H9 (cell line): ENCODE measurements at regions not wholly inside any gene's neighbourhood (a gene's known extent, or its start where the extent isn't known, plus 50 kb on each side); places are given as distances from the start of the nearest gene placed in this dataset.
A peak's percentile ranks its signal among the peaks of the same experiment; 100 is the strongest.

Source experiments
- DNase-seq: peaks from one replicate; pipeline ENCODE4 v3.0.0-alpha.2; 2017
- H2AFZ ChIP-seq: one replicate; pipeline ENCODE4 v1.6.1; 2013; ENCODE audit warnings: mild to moderate bottlenecking, low read length, control low read depth, moderate library complexity
- H2AK5ac ChIP-seq: 2 replicates; pipeline ENCODE4 v1.6.1; 2013; ENCODE audit warnings: low read length, control low read depth, mixed read lengths; ENCODE audit not compliant: insufficient read length
- H2BK120ac ChIP-seq: one replicate; pipeline ENCODE4 v1.6.1; 2013; ENCODE audit warnings: low read depth, mild to moderate bottlenecking, low read length, control low read depth, inconsistent platforms; ENCODE audit not compliant: poor library complexity, severe bottlenecking
- H2BK12ac ChIP-seq: 2 replicates; pipeline ENCODE4 v1.6.1; 2013; ENCODE audit warnings: low read length, control low read depth, mixed read lengths, low read depth; ENCODE audit not compliant: insufficient read length
- H2BK15ac ChIP-seq: 2 replicates; pipeline ENCODE4 v1.6.1; 2013; ENCODE audit warnings: low read depth, low read length, control low read depth
- H2BK20ac ChIP-seq: one replicate; pipeline ENCODE4 v1.6.1; 2013; ENCODE audit warnings: low read depth, mild to moderate bottlenecking, low read length, control low read depth, inconsistent platforms; ENCODE audit not compliant: poor library complexity, severe bottlenecking
- H2BK5ac ChIP-seq: 2 replicates; pipeline ENCODE4 v1.6.1; 2013; ENCODE audit warnings: low read length, control low read depth, mixed read lengths; ENCODE audit not compliant: insufficient read length
- H3K14ac ChIP-seq: 2 replicates; pipeline ENCODE4 v1.6.1; 2013; ENCODE audit warnings: low read length, control low read depth; ENCODE audit not compliant: insufficient read depth
- H3K18ac ChIP-seq: 2 replicates; pipeline ENCODE4 v1.6.1; 2013; ENCODE audit warnings: low read depth, mild to moderate bottlenecking, mixed read lengths, low read length, control low read depth; ENCODE audit not compliant: insufficient read length
- H3K23ac ChIP-seq: 2 replicates; pipeline ENCODE4 v1.6.1; 2013; ENCODE audit warnings: low read length, control low read depth, mixed read lengths, low read depth; ENCODE audit not compliant: insufficient read length
- H3K23me2 ChIP-seq: 2 replicates; pipeline ENCODE4 v1.6.1; 2013; ENCODE audit warnings: low read depth, mild to moderate bottlenecking, mixed read lengths, low read length, control low read depth; ENCODE audit not compliant: insufficient read length, poor library complexity, severe bottlenecking
- H3K27ac ChIP-seq: 2 replicates; pipeline ENCODE4 v1.5.1; 2013; ENCODE audit warnings: low read length, control low read depth, mixed read lengths, low read depth; ENCODE audit not compliant: insufficient read length
- H3K27me3 ChIP-seq: 2 replicates; pipeline ENCODE4 v1.6.1; 2013; ENCODE audit warnings: low read length, control low read depth, inconsistent platforms; ENCODE audit not compliant: insufficient read depth
- H3K4ac ChIP-seq: 2 replicates; pipeline ENCODE4 v1.6.1; 2013; ENCODE audit warnings: low read depth, mild to moderate bottlenecking, control low read depth, inconsistent platforms, low read length, moderate library complexity
- H3K4me1 ChIP-seq: 2 replicates; pipeline ENCODE4 v1.6.1; 2013; ENCODE audit warnings: low read length, control low read depth, inconsistent platforms; ENCODE audit not compliant: insufficient read depth
- H3K4me2 ChIP-seq: 2 replicates; pipeline ENCODE4 v1.6.1; 2013; ENCODE audit warnings: low read length, control low read depth, mixed read lengths; ENCODE audit not compliant: insufficient read length, insufficient read depth
- H3K56ac ChIP-seq: 2 replicates; pipeline ENCODE4 v1.6.1; 2013; ENCODE audit warnings: low read depth, mild to moderate bottlenecking, mixed read lengths, low read length, control low read depth; ENCODE audit not compliant: insufficient read length
- H3K79me1 ChIP-seq: 2 replicates; pipeline ENCODE4 v1.6.1; 2013; ENCODE audit warnings: low read depth, mild to moderate bottlenecking, moderate library complexity, low read length, control low read depth, inconsistent platforms; ENCODE audit not compliant: insufficient read depth, poor library complexity, severe bottlenecking
- H3K79me2 ChIP-seq: 2 replicates; pipeline ENCODE4 v1.6.1; 2013; ENCODE audit warnings: low read length, control low read depth, inconsistent platforms; ENCODE audit not compliant: insufficient read depth
- H3K9ac ChIP-seq: 2 replicates; pipeline ENCODE4 v1.6.1; 2013; ENCODE audit warnings: low read length, control low read depth, mixed read lengths; ENCODE audit not compliant: insufficient read length; ENCODE audit errors: extremely low read depth
- H3K9me3 ChIP-seq: one replicate; pipeline ENCODE4 v1.6.1; 2013; ENCODE audit warnings: low read depth, low read length, inconsistent platforms; ENCODE audit not compliant: control insufficient read depth
- H3T11ph ChIP-seq: one replicate; pipeline ENCODE4 v1.6.1; 2013; ENCODE audit warnings: mild to moderate bottlenecking, low read length, control low read depth, inconsistent platforms
- H4K20me1 ChIP-seq: one replicate; pipeline ENCODE4 v1.6.1; 2013; ENCODE audit not compliant: control insufficient read depth, insufficient read length, insufficient read depth
- H4K5ac ChIP-seq: 2 replicates; pipeline ENCODE4 v1.6.1; 2013; ENCODE audit warnings: low read depth, mild to moderate bottlenecking, mixed read lengths, low read length, control low read depth; ENCODE audit not compliant: insufficient read length
- H4K8ac ChIP-seq: replicated peaks from 2 replicates; pipeline ENCODE4 v1.6.1; 2013; ENCODE audit warnings: low read length, control low read depth, mixed read lengths, low read depth; ENCODE audit not compliant: insufficient read length
- H4K91ac ChIP-seq: 2 replicates; pipeline ENCODE4 v1.6.1; 2013; ENCODE audit warnings: low read depth, mild to moderate bottlenecking, moderate library complexity, mixed read lengths, low read length, control low read depth; ENCODE audit not compliant: insufficient read length
- H3K27ac Mint-ChIP-seq, 3 experiments: 2 replicates in 2 of 3; 3 replicates in 1 of 3; pipeline ENCODE4 v1.8.0; 2020 to 2021; ENCODE audit warnings: mixed read lengths in 3 of 3, mild to moderate bottlenecking in 1 of 3, moderate library complexity in 1 of 3
- H3K27me3 Mint-ChIP-seq: 2 replicates; pipeline ENCODE4 v1.8.0; 2021; ENCODE audit warnings: low read depth, mild to moderate bottlenecking, moderate library complexity, mixed read lengths
- H3K36me3 Mint-ChIP-seq, 3 experiments: 2 replicates in 2 of 3; 3 replicates in 1 of 3; pipeline ENCODE4 v1.8.0; 2020 to 2021; ENCODE audit warnings: low read depth in 3 of 3, mixed read lengths in 3 of 3; ENCODE audit not compliant: insufficient read depth in 1 of 3
- H3K4me1 Mint-ChIP-seq, 2 experiments: 2 replicates each; pipeline ENCODE4 v1.8.0; 2020; ENCODE audit warnings: mixed read lengths in 2 of 2
- H3K4me3 Mint-ChIP-seq, 2 experiments: 2 replicates in 1 of 2; 3 replicates in 1 of 2; pipeline ENCODE4 v1.8.0; 2020 to 2021; ENCODE audit warnings: mild to moderate bottlenecking in 2 of 2, mixed read lengths in 2 of 2, moderate library complexity in 1 of 2
- H3K9me3 Mint-ChIP-seq, 2 experiments: 2 replicates in 1 of 2; 3 replicates in 1 of 2; pipeline ENCODE4 v1.8.0; 2020; ENCODE audit warnings: mild to moderate bottlenecking in 2 of 2, mixed read lengths in 2 of 2, moderate library complexity in 1 of 2
- WGBS: extraction: QIAGEN DNeasy Blood & Tissue Kit; methylation state at CpG from one replicate; pipeline ENCODE4 v1.1.7; 2013; ENCODE audit warnings: missing lambda C conversion rate, low lambda C conversion rate, mixed read lengths; ENCODE audit not compliant: insufficient read length; ENCODE audit errors: extremely low coverage; 5-methylcytosine and 5-hydroxymethylcytosine counted together
- TF ChIP-seq, protein P1 (sequence below): fragments of 200-600 bp; sonication (generic); conservative IDR thresholded peaks from 3 replicates; pipeline ENCODE4 v1.8.0; 2021; ENCODE audit warnings: antibody characterized with exemption, mild to moderate bottlenecking

DNA sequence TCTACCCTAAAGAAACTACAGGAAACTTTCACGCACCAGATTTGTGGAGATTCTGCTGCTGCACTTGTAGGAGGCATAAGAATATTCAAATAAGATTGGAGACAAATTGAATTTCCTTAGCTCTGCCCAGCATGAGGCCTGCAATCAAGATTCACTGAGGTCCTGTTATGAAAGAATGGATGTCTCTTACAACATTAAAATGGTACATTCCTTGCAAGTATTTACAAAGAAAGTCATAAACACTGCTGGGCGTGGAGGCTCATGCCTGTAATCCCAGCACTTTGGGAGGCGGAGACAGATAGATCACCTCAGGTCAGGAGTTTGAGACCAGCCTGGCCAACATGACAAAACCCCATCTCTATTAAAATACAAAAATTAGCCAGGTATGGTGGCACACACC, 74.0 kb upstream of the MAP3K4 start:
- Mint-ChIP-seq H3K9me3 (peaks cover 27 to 37% of the 10 kb centered on the region in 2 experiments), H3K27me3 (peaks cover 5% of the 10 kb centered on the region; the same call in 1 of the 2 replicates), H3K27ac (peak overlapping the region in 1 of 3 experiments; percentile 6; a peak in 1 of 7 replicates), H3K36me3 (peaks cover 12 to 22% (median 12%) of the 10 kb centered on the region in 3 experiments), H3K4me1 (peaks cover 3 to 4% of the 10 kb centered on the region in 2 experiments; a peak in 2 of 4 replicates), H3K4me3 (no peak overlapping the region)
- Histone ChIP-seq H3K23ac (no peak overlapping the region), H4K8ac (no peak overlapping the region), H3K23me2 (no peaks in the 10 kb centered on the region), H3K4me2 (no peak overlapping the region), H2BK20ac (no peak overlapping the region), H4K5ac (no peak overlapping the region), H3K14ac (no peak overlapping the region), H2AK5ac (no peak overlapping the region), H4K91ac (no peak overlapping the region), H2AFZ (no peak overlapping the region), H3K18ac (no peak overlapping the region), H2BK5ac (no peak overlapping the region), H3K4ac (no peak overlapping the region), H3K27ac (no peak overlapping the region), H3T11ph (no peak overlapping the region), H4K20me1 (no peaks in the 10 kb centered on the region), H3K9ac (no peak overlapping the region), H3K9me3 (peaks cover 9% of the 10 kb centered on the region), H3K79me1 (no peaks in the 10 kb centered on the region), H2BK12ac (no peak overlapping the region), H3K56ac (no peak overlapping the region), H3K79me2 (no peaks in the 10 kb centered on the region), H2BK15ac (no peak overlapping the region), H3K27me3 (no peaks in the 10 kb centered on the region), H3K4me1 (no peaks in the 10 kb centered on the region), H2BK120ac (no peak overlapping the region)
- TF ChIP-seq, protein P1, sequence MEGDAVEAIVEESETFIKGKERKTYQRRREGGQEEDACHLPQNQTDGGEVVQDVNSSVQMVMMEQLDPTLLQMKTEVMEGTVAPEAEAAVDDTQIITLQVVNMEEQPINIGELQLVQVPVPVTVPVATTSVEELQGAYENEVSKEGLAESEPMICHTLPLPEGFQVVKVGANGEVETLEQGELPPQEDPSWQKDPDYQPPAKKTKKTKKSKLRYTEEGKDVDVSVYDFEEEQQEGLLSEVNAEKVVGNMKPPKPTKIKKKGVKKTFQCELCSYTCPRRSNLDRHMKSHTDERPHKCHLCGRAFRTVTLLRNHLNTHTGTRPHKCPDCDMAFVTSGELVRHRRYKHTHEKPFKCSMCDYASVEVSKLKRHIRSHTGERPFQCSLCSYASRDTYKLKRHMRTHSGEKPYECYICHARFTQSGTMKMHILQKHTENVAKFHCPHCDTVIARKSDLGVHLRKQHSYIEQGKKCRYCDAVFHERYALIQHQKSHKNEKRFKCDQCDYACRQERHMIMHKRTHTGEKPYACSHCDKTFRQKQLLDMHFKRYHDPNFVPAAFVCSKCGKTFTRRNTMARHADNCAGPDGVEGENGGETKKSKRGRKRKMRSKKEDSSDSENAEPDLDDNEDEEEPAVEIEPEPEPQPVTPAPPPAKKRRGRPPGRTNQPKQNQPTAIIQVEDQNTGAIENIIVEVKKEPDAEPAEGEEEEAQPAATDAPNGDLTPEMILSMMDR: no peak
- no CpG with 5 or more reads among the region's 3 CpGs for WGBS
- DNase-seq: no peak
